Mesothelial cell of epicardium (in vitro differentiated cells): ENCODE measurements at regions not wholly inside any gene's neighbourhood (a gene's known extent, or its start where the extent isn't known, plus 50 kb on each side); places are given as distances from the start of the nearest gene placed in this dataset.

Experiments used
- DNase-seq, 2 experiments: peaks; one replicate each; pipeline ENCODE4 v3.0.0; 2021; ENCODE audit warnings: low spot score in 2 of 2; ENCODE audit not compliant: unreplicated experiment in 2 of 2
- H3K27ac Mint-ChIP-seq: 2 replicates; pipeline ENCODE4 v1.8.0; 2021; ENCODE audit warnings: mixed read lengths
- H3K27me3 Mint-ChIP-seq: 2 replicates; pipeline ENCODE4 v1.8.0; 2021; ENCODE audit warnings: low read depth, mixed read lengths
- H3K36me3 Mint-ChIP-seq: 2 replicates; pipeline ENCODE4 v1.8.0; 2021; ENCODE audit warnings: mixed read lengths
- H3K4me1 Mint-ChIP-seq: 2 replicates; pipeline ENCODE4 v1.8.0; 2021; ENCODE audit warnings: mixed read lengths
- H3K4me3 Mint-ChIP-seq: 2 replicates; pipeline ENCODE4 v1.8.0; 2021; ENCODE audit warnings: mild to moderate bottlenecking, moderate library complexity, mixed read lengths
- H3K9me3 Mint-ChIP-seq: 2 replicates; pipeline ENCODE4 v1.8.0; 2021; ENCODE audit warnings: mixed read lengths
- TF ChIP-seq, protein P1 (sequence below): fragments of 200-600 bp; sonication (generic); IDR thresholded peaks from one replicate; pipeline ENCODE4 v1.5.0; 2021; ENCODE audit warnings: antibody characterized with exemption; ENCODE audit not compliant: unreplicated experiment

DNA sequence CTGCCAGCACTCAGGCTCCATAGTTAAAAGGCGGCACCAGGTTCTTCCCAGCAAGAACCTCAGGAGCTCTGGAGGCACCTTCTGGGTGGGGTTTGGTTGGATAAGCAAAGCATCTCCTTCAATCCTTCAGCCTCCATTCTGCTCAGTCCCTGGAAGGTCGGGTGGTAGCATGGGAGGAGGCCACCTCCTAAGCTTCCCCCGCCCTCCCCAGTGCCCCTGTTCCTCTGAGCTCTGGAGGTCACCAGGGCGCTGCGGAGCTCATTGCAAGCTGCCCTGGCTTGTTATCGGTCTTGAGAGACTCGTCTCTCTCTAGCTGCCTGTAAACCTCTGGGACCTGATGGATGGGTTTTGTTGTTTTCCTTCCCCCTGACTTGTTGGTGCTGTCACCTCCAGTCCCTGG is 124.8 kb downstream of the RPLP1 start:
- peaks cover 59% of the 10 kb centered on the region for H3K27me3 Mint-ChIP-seq
- H3K36me3 Mint-ChIP-seq: no peaks in the 10 kb centered on the region
- H3K4me1 Mint-ChIP-seq: peaks cover 6% of the 10 kb centered on the region
- no peak overlapping the region for H3K27ac Mint-ChIP-seq
- TF ChIP-seq, protein P1, sequence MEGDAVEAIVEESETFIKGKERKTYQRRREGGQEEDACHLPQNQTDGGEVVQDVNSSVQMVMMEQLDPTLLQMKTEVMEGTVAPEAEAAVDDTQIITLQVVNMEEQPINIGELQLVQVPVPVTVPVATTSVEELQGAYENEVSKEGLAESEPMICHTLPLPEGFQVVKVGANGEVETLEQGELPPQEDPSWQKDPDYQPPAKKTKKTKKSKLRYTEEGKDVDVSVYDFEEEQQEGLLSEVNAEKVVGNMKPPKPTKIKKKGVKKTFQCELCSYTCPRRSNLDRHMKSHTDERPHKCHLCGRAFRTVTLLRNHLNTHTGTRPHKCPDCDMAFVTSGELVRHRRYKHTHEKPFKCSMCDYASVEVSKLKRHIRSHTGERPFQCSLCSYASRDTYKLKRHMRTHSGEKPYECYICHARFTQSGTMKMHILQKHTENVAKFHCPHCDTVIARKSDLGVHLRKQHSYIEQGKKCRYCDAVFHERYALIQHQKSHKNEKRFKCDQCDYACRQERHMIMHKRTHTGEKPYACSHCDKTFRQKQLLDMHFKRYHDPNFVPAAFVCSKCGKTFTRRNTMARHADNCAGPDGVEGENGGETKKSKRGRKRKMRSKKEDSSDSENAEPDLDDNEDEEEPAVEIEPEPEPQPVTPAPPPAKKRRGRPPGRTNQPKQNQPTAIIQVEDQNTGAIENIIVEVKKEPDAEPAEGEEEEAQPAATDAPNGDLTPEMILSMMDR: no peak
- no peak for DNase-seq
- H3K9me3 Mint-ChIP-seq: no peaks in the 10 kb centered on the region
- no peak overlapping the region for H3K4me3 Mint-ChIP-seq

DNA sequence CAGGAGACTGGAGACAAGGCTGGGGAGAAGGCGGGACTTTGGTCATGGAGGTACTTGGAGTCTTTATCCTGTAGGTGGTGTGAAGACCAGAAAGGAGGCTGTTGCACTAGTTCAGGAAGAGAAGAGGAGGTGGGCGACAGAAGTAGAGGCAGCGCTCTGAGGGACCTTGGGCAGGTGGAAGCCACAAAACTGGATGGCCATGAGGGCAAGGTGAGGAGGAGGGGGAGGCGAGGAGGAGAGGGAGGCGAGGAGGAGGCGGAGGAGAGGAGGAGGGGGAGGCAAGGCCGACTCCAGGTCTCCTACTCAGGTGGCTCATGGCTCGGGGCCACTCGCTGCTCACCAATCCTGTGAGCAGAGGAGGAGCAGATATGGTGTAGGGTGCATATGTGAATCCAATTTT is 125.6 kb downstream of the RPLP1 start:
- Mint-ChIP-seq H3K27ac (no peak overlapping the region), H3K27me3 (peaks cover 54% of the 10 kb centered on the region), H3K36me3 (no peaks in the 10 kb centered on the region)

DNA sequence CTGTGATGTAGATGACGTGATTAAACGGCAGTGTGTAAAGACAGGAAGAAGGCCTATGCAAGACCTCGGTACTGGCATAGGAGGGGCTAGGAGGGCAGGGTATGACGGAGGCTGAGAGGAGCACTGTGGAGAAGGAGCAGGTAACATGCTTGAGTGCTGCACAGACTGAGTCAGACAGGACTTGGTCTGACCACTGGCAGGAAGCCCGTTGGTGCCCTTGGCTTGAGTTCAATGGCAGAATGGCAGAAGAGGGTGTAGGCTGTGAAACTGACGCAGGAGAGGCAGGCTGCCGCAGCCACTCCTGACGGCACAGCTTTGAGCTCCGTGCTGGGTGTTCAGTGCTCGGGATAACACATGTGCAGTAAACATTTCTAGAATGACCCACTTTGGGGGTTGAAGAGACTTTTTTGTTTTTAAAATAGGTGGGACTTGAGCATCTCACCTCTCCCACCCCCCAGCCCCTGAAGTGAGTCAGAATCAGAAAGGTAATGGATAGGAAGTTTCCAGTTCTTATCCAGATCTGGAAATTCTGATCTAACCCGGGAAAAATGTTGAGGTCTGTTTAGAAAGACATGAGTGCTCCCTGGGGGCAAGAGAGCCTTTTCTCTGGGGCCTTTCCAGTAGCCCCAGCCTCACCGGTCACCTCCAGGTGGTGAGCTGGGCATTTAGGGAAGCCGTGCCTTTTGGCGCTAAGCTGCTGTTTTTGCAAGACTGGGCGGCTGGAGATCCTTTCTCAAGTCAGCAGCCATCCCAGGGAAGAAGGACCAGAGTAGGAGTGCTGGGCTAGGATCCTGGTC is 126.4 kb downstream of the RPLP1 start:
- Mint-ChIP-seq H3K27ac (no peak overlapping the region), H3K4me3 (no peak overlapping the region), H3K36me3 (no peaks in the 10 kb centered on the region), H3K4me1 (peaks cover 2% of the 10 kb centered on the region), H3K27me3 (peaks cover 49% of the 10 kb centered on the region), H3K9me3 (no peaks in the 10 kb centered on the region)
- no peak for DNase-seq
- TF ChIP-seq, protein P1: no peak

More for the DNA sequence above, 125.6 kb downstream of the RPLP1 start:
- Mint-ChIP-seq H3K4me1 (peaks cover 6% of the 10 kb centered on the region), H3K9me3 (no peaks in the 10 kb centered on the region), H3K4me3 (no peak overlapping the region)
- TF ChIP-seq, protein P1: no peak
- no peak for DNase-seq

DNA sequence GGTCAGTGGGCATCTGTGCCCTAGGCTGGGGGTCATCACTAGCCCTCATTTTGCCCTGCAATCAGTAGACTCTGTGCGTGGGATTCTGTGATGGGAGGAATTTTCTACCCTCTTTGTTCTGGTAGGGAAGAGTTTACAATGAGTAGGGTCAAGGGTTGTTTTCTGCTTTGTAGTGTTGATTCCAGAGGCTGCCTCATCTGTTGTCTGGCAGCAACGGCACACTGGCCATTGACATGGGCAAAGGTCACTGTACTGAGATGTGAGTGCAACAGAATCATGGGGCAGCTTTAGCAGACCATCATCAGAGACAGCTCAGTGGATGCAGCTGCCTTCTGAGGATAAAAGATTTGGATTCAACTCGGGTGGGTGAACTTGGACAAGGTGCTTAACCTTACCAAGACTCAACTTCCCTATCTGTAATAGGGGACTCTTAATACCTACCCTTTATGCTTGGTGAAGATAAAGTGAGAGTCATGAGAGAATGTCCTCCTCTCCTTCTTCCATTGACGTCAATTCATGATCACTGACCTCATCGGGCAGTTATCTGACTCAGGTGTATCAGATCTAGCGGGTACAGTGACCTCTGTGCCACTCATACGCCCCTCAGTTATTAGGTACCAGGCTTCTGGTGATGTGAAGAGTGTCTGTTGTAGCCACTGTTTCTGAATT is 127.5 kb downstream of the RPLP1 start:
- DNase-seq: no peak
- peaks cover 43% of the 10 kb centered on the region for H3K27me3 Mint-ChIP-seq
- H3K4me3 Mint-ChIP-seq: no peak overlapping the region
- no peaks in the 10 kb centered on the region for H3K36me3 Mint-ChIP-seq
- H3K4me1 Mint-ChIP-seq: no peaks in the 10 kb centered on the region
- TF ChIP-seq, protein P1: no peak
- H3K27ac Mint-ChIP-seq: no peak overlapping the region
- H3K9me3 Mint-ChIP-seq: no peaks in the 10 kb centered on the region

DNA sequence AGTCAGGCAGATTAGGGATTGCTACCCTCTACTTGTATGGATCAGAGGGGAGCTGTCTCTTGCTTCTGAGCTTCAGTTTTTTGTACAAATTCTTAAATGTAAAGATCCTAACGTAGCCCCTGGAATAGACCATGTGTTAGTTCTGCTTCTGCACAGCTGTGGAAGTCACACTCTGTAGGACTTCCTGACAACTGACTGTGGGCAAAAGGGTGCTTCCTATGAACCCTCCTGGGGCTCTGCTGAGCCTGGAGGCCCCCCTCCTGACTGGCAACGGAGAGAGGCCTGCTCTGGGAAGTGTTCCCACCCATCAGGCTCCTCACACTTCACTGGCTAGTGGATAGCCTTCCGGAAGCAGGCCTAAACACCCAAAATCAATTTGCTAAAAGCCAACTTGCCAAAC is 131.0 kb downstream of the RPLP1 start:
- H3K27ac Mint-ChIP-seq: no peak overlapping the region
- H3K9me3 Mint-ChIP-seq: peaks cover 3% of the 10 kb centered on the region
- H3K36me3 Mint-ChIP-seq: no peaks in the 10 kb centered on the region
- peaks cover 32% of the 10 kb centered on the region for H3K27me3 Mint-ChIP-seq
- TF ChIP-seq, protein P1: no peak
- H3K4me1 Mint-ChIP-seq: no peaks in the 10 kb centered on the region
- no peak for DNase-seq
- H3K4me3 Mint-ChIP-seq: no peak overlapping the region
